ENCODE measurements at regions not wholly inside any gene's neighbourhood (a gene's known extent, or its start where the extent isn't known, plus 50 kb on each side); places are given as distances from the start of the nearest gene placed in this dataset.
A peak's percentile ranks its signal among the peaks of the same experiment; 100 is the strongest.

DNA sequence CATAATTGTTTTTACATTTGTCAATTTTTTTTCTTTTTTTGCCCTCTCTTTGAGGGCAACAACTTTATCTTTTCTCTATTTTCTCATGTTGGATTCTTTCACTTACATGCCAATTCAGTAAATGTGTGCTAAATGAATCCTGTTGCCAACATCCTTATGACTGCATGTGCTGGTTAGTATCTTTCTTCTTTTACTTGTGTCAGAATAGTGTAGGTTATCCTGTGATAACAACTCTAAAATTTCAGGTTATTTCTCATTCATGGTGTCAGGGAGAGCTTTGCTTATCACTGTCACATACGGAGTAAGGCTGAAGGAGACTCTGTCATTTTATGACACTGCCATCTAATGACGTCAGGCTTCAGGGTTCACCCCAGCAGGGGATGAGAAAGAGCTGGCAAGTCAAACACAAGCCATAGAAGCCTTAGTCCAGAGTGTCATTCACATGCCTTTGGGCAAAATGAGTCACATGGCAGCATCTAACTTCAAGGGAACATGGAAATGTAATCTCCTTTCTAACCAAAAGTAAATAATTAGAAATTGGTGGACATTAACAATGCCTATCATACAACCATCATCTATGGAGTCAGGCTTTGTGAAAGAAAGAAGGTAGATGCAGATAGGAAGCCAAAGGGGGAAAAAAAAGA is 242.5 kb upstream of the ATP2B1 start:
- no peak for DNase-seq (ENCODE audit: low read depth in 4 of 4, low spot score in 2 of 4)

- DNase-seq (ENCODE audit: low read depth in 4 of 4, low spot score in 2 of 4): no peak
Observed at GRCh38 chr12:89950421-89950820, 241.8 kb upstream of the ATP2B1 start.

GRCh38 chr12:89949457-89950195 is 241.0 kb upstream of the ATP2B1 start:
- no peak for DNase-seq (ENCODE audit: low read depth in 4 of 4, low spot score in 2 of 4)

- DNase-seq (ENCODE audit: low read depth in 4 of 4, low spot score in 2 of 4): no peak
Observed at GRCh38 chr12:89948271-89949175, 239.9 kb upstream of the ATP2B1 start.

DNA sequence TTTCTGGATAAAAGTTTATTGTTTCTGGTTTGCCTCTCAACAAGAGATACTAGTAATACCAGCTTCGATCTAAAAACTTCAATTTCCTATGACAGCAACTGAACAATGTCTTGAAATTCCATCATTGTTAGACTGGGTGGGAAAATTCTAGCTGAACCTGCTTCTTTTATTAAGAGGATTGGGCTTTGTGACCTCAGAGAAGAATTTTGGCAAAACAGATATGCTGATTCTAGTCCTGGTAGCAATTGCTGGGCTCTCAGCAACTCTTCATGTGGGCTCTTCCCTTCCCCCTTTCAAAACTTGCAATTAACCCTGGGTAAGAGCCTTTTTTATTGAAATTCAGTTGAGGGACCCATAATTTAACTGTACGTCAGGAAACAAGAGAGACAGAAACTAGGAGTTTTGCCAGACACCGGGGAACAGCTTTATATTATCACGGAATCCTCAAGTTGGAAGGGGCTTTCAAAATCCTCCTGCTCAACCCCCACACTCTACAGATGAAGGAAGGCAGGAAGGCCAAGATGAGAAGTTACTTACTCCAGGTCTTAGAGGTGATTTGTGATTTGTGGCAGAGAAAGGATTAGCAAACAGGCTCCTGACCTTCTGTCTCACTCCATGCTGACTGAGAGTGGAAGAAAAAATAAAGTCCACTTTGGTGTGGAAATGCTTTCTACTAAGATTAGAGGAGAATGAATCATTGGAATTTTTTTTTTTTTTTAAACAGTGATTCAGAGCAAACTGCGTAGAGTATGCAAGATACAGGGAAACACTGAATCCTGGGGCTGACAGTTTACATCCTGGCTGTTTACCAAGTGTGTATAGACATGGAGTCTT is 239.0 kb upstream of the ATP2B1 start:
- peak in 3 of 4 donors; percentile 57 to 73 (median 70) for DNase-seq (ENCODE audit: low read depth in 4 of 4, low spot score in 2 of 4)

DNA sequence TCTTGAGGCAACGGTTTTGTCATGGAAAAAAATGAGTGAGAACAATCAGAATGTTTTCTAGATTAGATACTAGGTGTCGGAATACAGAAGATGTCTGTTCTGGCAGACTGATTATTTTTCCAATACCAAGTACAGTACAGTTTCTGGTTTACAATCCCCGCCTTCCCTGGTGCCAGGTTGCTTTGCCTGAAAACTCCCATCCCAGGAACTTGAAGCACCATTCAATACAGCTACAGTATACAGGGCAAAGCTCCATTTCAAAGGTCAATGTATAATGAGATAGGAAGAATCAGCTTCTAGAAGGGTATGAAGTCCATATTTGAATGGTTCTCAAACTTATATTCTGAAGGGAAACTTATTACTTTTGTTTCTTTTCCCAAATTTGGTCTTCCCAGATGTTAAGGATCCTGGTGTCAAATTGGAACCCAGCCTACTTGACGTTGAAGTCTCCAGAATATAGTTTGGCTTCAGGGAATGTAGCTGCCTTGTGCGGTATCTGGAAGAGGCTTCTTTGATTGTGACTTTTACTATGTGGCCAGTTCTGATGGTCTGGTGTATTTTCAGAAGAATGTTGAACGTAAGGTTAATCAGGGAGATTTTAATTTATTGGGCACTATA is 238.0 kb upstream of the ATP2B1 start:
- DNase-seq (ENCODE audit: low read depth in 4 of 4, low spot score in 2 of 4): no peak

DNA sequence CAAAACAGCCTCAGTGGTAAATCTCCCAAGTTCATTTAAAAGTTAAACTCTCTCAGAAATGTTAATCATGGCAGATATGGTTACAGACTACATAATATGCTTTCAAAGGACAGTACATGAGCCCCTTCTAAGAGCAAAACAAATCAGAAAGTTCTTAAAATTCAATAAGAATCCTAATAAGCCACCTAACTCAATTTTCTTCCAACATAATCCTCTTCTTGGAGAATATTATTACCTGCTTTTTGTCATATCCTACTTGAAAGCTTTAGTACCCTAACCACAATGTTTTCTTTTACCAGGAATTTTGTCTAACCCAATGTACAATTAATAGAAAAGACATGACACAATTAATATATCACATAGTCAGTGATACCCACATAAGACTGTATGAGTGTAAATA is 236.5 kb upstream of the ATP2B1 start:
- no peak for DNase-seq (ENCODE audit: low read depth in 4 of 4, low spot score in 2 of 4)

DNA sequence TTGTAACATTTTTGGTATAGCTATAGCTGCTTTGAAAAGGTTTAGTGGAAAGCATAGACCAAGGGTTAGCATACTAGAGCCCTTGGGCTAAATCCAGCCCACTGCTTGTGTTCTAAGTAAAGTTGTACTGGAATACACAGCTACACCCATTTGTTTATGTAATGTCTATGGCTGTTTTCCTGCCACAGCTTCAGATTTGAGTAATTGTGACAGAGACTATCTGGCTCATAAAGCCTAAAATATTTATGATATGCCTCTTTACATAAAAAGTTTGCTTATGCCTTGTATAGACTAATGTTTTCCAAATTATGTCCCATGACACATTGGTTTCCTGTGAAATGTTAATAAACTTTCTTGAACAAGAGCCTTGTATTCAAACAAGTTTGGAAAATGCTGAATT is 234.8 kb upstream of the ATP2B1 start:
- no peak for DNase-seq (ENCODE audit: low read depth in 4 of 4, low spot score in 2 of 4)

DNA sequence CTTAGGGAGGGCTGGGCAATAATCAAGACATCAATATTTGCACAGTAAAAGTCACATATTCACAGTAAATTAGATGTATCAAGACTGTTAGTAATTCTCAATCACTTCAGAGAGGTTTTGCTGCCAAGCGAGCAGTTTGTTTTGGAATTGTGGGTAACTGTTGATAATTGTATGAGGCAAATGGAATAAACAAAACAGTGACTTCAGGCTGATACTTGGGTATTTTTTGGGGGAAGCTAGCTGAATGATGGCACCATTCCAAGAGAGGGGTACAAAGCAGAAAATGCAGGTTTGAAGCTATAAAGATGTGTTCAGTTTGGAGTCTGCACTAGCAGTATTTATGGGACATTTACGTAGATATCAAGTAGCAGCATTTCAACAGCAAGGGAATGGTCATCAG is 232.8 kb upstream of the ATP2B1 start:
- no peak for DNase-seq (ENCODE audit: low read depth in 4 of 4, low spot score in 2 of 4)

GRCh38 chr12:89939522-89940215 is 231.0 kb upstream of the ATP2B1 start:
- DNase-seq (ENCODE audit: low read depth in 4 of 4, low spot score in 2 of 4): no peak

- DNase-seq (ENCODE audit: low read depth in 4 of 4, low spot score in 2 of 4): no peak
Observed at GRCh38 chr12:89936631-89937030, 228.0 kb upstream of the ATP2B1 start.

DNA sequence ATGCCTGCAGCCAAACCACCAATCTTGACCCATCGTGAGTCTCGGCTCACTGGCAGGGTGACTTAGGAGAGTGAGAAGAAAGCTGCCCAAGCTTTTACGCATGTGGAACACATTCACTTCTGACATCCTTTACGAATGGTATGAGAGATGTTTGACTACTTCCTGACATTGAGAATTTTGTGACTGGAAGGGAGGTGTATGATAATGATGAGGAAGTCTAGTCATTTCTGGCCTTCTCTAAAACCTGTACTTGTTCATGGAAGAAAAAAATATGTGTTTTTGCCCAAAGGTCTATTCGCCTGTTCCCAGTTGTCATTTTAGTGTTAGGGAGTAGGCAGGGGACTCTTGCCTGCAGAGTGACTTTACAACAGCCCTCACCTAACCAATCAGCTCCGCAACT is 227.2 kb upstream of the ATP2B1 start:
- DNase-seq (ENCODE audit: low read depth in 4 of 4, low spot score in 2 of 4): no peak

DNA sequence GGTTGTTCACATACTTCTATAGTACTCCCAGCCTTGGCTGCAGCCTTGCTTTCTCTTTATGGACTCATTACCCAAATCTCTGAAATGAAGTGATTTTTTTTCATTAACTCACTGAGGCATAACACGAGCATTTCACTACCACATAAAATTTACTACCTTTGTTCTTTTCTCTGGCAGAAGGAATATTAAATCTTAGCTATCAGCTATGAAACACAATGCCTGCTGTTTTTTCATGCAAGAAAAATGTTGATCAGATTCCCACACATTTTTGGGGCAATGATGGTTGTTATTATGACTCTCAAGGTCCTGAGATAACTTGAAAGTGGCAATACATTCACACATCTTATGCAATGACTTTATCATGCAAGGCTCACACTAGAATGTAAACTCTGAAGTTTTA is 225.3 kb upstream of the ATP2B1 start:
- DNase-seq (ENCODE audit: low read depth in 4 of 4, low spot score in 2 of 4): no peak

DNA sequence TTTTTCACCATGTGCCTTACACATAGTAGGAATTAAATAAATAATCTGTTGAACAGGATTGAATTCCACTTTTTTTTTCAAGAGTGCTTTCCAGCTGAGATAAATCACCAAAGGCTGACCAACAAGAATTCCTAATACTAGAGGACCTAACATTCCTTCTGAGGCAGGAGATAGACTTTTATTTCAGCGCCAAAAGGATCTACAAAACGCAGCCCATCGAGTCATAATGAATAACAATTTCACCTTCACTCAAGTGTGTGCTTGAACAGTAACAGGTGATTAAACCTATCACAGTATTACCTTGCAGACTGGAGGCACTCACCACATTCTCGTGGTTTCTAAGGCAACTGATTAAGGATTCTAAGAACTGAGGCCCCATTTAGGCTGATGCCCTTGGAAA is 224.3 kb upstream of the ATP2B1 start:
- no peak for DNase-seq (ENCODE audit: low read depth in 4 of 4, low spot score in 2 of 4)

DNA sequence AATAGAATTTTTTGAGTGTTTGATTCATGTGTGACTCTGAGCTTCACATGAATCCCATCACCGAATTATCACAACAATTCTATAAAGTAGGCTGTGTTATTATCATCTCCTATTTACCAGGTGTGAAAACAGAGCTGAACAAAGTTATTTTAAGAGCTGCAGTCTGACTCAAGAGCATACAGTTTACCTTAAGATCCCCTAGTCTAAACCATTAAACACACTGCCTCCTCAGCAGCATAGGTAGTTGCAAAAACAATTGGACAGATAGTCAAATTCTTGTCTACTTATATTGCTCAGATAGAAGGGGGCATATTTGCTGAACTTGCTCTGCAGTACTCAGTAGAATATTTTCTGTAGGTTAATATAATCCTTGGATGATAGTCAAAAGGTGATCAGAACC is 219.8 kb upstream of the ATP2B1 start:
- DNase-seq (ENCODE audit: low read depth in 4 of 4, low spot score in 2 of 4): no peak

DNA sequence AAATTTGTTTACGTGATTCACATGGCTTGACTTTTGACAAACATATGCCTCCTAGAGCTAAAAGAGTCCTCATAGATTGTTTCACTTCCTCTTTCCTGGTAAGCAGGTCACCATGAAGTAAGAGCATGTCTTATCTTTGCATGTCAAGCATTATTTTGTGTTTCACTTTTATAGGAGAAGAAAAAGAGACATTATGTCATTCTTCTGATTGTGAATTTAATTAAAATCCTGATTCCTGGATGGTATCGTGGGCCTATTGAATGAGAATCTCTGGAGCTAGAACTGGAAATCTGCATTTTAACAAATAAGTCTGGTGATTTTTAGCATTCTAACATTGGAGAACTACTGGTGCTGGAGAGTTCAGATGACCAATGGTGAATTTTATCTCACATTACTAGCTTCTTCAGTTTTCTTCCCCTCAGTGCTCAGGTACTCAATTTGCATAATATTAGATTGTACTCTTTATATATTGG is 218.6 kb upstream of the ATP2B1 start:
- DNase-seq (ENCODE audit: low read depth in 4 of 4, low spot score in 2 of 4): no peak

GRCh38 chr12:89924191-89924590 is 215.6 kb upstream of the ATP2B1 start:
- DNase-seq (ENCODE audit: low read depth in 4 of 4, low spot score in 2 of 4): no peak

DNA sequence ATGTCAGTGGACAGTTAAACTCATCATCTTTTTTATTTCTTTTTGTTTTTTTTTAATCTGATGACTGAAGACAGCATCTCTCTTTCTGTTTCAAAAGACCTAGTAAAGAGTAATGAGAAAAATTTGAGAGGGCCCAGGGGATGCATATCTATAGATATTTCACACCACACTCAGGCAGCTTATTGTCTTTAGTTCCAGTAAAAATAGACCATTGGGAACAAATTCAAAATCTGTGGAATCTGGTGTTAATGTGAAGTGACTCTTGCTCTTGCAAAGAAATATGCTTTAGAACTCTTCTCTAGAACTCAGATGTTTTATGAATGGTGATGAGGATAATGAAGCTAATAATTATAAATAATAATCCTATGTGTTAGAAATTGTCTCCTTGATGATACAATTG is 214.5 kb upstream of the ATP2B1 start:
- no peak for DNase-seq (ENCODE audit: low read depth in 4 of 4, low spot score in 2 of 4)

DNA sequence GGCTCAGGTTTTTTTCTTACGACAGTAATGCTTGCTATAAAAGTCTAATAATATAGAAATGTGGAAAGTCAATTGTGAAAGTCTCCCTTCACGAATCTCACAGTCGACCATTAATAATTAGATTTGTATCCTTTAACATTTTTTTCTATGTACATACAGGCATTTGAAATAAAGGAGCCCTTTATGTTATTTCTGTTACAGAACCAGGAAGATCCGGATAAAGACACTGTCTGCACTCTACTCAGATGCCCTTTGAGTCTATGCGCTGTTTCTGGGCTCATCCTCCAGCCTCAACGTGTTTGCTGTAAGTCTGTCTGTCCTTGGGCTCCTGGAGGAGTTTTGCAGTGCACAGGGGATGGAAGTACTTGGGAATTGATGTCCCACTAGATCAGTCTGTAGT is 212.2 kb upstream of the ATP2B1 start:
- DNase-seq (ENCODE audit: low read depth in 4 of 4, low spot score in 2 of 4): no peak

Measured in left renal cortex interstitium (tissue), 4 donors.